SJCRH30 (cell line): ENCODE measurements at regions not wholly inside any gene's neighbourhood (a gene's known extent, or its start where the extent isn't known, plus 50 kb on each side); places are given as distances from the start of the nearest gene placed in this dataset.
"Not testable (repeated sequence)": the region's sequence is repeated elsewhere in the genome, so short reads cannot be mapped to it uniquely, and the experiment has no call there.

ENCODE experiments used
- DNase-seq, 2 experiments: peaks; one replicate each; pipeline ENCODE4 v3.0.0-alpha.2; 2015 to 2020
- H3K27ac ChIP-seq: fragments of 250-450 bp; sonication (Bioruptor Pico); 2 replicates; pipeline ENCODE4 v1.5.1; 2020; ENCODE audit warnings: mild to moderate bottlenecking, moderate library complexity
- H3K27me3 ChIP-seq: fragments of 250-450 bp; sonication (Bioruptor Pico); 2 replicates; pipeline ENCODE4 v1.5.1; 2020; ENCODE audit warnings: mild to moderate bottlenecking, moderate library complexity
- H3K36me3 ChIP-seq: fragments of 250-450 bp; sonication (Bioruptor Pico); 2 replicates; pipeline ENCODE4 v1.5.1; 2020; ENCODE audit warnings: mild to moderate bottlenecking, moderate library complexity
- H3K4me1 ChIP-seq: fragments of 250-450 bp; sonication (Bioruptor Pico); 2 replicates; pipeline ENCODE4 v1.5.1; 2020; ENCODE audit warnings: mild to moderate bottlenecking, moderate library complexity
- H3K4me3 ChIP-seq: fragments of 250-450 bp; sonication (Bioruptor Pico); 2 replicates; pipeline ENCODE4 v1.5.1; 2020; ENCODE audit warnings: mild to moderate bottlenecking, moderate library complexity
- H3K9me3 ChIP-seq: fragments of 250-450 bp; sonication (Bioruptor Pico); replicated peaks from 2 replicates; pipeline ENCODE4 v1.5.1; 2020; ENCODE audit warnings: mild to moderate bottlenecking, moderate library complexity

DNA sequence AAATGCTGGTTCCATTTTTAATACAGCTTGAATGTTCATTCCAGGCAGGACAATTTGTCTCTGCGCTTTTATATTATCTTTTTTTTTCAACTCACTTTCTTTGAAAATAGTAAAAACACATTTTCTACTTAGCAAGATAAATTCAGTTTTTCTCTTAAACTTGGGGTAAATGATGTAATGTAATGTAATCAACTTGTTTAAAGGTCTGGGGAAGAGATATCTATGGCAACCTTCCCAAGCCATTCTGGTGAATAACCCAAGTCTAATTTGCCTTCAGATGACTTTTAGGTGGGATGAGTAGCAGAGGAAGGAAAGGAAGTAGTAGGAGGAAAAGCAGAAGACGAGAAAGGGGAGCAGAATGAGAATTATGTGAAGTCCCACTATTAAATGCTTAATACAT is 335.1 kb downstream of the SV2B start:
- DNase-seq = no peak
- Histone ChIP-seq H3K9me3 (no peaks in the 10 kb centered on the region), H3K27me3 (no peaks in the 10 kb centered on the region), H3K36me3 (no peaks in the 10 kb centered on the region), H3K4me1 (no peaks in the 10 kb centered on the region), H3K27ac (no peak overlapping the region), H3K4me3 (no peak overlapping the region)

DNA sequence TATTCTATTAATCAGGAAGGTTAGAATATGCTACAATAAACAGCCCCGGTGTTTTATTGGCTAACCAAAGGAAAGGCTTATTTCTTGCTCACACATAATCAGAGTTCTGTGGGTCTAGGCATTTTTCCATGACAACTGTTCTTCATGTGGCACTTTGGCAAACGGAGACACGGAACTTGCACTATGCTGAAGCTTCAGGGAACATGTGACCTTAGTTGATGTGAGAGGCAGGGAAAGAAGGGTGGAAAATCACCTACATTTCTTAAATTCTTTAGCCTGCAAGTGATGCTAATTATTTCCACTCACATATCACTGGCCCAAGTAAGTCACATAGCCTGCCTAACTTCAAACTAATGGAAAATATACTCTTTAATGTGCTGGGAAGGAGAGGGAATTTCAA is 344.6 kb downstream of the SV2B start:
- Histone ChIP-seq H3K4me1 (no peaks in the 10 kb centered on the region), H3K27ac (no peak overlapping the region), H3K36me3 (no peaks in the 10 kb centered on the region), H3K9me3 (no peaks in the 10 kb centered on the region), H3K4me3 (no peak overlapping the region), H3K27me3 (no peaks in the 10 kb centered on the region; the same call in 1 of the 2 replicates)
- DNase-seq = no peak

GRCh38 chr15:91445695-91446228 is 345.7 kb downstream of the SV2B start:
- no peak overlapping the region for H3K27ac ChIP-seq
- H3K27me3 ChIP-seq = no peaks in the 10 kb centered on the region; the same call in 1 of the 2 replicates
- no peaks in the 10 kb centered on the region for H3K9me3 ChIP-seq
- no peaks in the 10 kb centered on the region for H3K4me1 ChIP-seq
- no peaks in the 10 kb centered on the region for H3K36me3 ChIP-seq
- no peak overlapping the region for H3K4me3 ChIP-seq
- DNase-seq = no peak

DNA sequence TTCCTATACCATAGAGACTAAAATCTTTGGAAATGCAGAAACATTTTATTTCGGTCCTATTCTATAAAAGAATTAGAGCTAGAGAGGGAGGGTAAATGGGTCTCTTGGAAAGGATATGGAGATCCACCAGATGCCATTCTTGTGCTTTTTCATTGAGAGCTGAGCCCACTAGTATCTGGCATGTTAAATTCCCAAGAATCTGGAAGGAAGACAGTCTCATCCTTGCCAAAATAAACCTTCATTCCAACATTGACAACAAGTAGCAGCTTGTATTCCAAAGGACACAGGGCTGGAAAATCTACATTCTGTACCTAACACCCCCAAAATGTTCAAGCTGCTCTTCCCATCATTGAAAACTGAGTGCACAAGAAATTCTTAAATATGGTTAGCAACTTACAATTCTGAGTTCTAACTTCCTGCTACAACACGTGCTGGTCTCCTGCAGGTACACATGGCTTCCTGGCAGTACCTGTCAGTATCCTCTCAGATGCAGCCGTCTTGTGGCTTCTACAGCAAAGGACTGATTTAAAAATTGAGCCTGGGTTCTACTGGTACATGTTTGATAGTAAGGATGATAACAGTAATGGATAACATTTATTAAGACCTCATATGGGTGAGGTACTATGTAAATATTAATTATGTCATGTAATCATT is 348.1 kb downstream of the SV2B start:
- no peak for DNase-seq
- H3K4me1 ChIP-seq = no peaks in the 10 kb centered on the region
- no peaks in the 10 kb centered on the region; the same call in 1 of the 2 replicates for H3K27me3 ChIP-seq
- no peaks in the 10 kb centered on the region for H3K9me3 ChIP-seq
- no peak overlapping the region for H3K4me3 ChIP-seq
- no peaks in the 10 kb centered on the region for H3K36me3 ChIP-seq
- H3K27ac ChIP-seq = no peak overlapping the region

DNA sequence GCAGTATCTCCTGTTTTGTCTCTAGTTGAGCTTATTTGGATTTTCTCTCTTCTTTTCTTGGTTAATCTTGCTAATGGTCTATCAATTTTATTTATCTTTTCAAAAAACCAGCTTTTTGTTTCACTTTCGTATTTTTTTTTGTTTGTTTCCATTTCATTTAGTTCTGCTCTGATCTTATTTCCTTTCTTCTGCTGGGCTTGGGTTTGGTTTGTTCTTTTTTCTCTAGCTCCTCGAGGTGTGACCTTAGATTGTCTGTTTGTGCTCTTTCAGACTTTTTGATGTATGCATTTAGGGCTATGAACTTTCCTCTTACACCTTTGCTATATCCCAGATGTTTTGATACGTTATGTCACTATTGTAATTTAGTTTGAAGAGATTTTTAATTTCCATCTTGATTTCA is 353.3 kb downstream of the SV2B start:
- not testable (repeated sequence) for DNase-seq, H3K4me3 ChIP-seq, H3K27me3 ChIP-seq, H3K27ac ChIP-seq, H3K4me1 ChIP-seq, H3K9me3 ChIP-seq, H3K36me3 ChIP-seq

DNA sequence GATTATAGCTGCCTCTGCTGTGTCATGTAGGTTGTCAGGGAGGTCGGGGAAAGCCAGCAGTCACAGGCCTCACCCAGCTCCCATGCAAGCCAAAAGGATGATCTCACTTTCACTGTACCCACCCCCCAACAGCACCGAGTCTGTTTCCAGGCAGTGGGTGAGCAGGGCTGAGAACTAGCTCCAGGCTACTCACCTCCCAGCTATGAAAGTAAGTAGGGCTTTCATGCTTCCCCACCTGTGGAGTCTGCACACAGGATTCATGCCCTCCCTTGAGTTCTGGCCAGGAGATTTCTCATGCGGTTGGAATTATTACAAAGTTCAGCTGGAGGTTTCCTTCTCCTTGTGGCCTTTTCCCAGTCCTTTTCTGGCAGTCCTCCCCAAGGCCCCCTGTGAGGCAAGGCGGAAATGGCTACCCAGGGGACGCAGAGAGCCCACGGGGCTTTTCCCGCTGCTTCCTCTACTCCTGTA is 356.2 kb downstream of the SV2B start:
- DNase-seq = no peak
- Histone ChIP-seq H3K9me3 (no peaks in the 10 kb centered on the region), H3K4me3 (no peak overlapping the region), H3K27me3 (no peaks in the 10 kb centered on the region), H3K4me1 (no peaks in the 10 kb centered on the region), H3K27ac (no peak overlapping the region), H3K36me3 (no peaks in the 10 kb centered on the region)

DNA sequence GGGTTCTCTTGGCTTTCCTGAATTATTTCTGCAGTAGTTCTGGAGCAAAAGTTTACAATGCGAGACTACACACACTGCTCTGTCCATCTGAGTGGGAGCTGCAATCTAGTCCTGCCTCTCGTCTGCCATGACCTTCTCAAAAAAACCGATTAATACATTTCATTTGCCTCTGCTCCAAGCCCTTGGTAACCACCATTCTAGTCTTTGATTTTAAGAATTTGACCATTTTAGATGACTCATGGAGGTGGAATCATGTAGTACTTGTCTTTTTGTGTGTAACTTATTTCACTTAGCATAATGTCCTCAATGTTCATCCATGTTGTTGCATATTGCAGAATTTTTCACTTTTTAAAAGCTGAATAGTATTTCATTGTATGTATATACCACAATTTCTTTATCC is 356.9 kb downstream of the SV2B start:
- Histone ChIP-seq H3K4me3 (no peak overlapping the region), H3K27me3 (no peaks in the 10 kb centered on the region), H3K4me1 (no peaks in the 10 kb centered on the region), H3K36me3 (no peaks in the 10 kb centered on the region), H3K9me3 (no peaks in the 10 kb centered on the region), H3K27ac (no peak overlapping the region)
- no peak for DNase-seq

- Histone ChIP-seq H3K4me3 (no peak overlapping the region), H3K27me3 (no peaks in the 10 kb centered on the region), H3K9me3 (no peaks in the 10 kb centered on the region), H3K4me1 (no peaks in the 10 kb centered on the region), H3K27ac (no peak overlapping the region), H3K36me3 (no peaks in the 10 kb centered on the region)
- DNase-seq = no peak
Observed at GRCh38 chr15:91461377-91461776, 361.3 kb downstream of the SV2B start.

- Histone ChIP-seq H3K4me1 (no peaks in the 10 kb centered on the region), H3K27ac (no peak overlapping the region), H3K9me3 (no peaks in the 10 kb centered on the region), H3K36me3 (no peaks in the 10 kb centered on the region), H3K27me3 (no peaks in the 10 kb centered on the region), H3K4me3 (no peak overlapping the region)
- DNase-seq = no peak
Observed at GRCh38 chr15:91465086-91465485, 365.0 kb downstream of the SV2B start.

- no peak overlapping the region for H3K27ac ChIP-seq
- no peaks in the 10 kb centered on the region for H3K4me1 ChIP-seq
- DNase-seq = no peak
- no peaks in the 10 kb centered on the region for H3K9me3 ChIP-seq
- H3K27me3 ChIP-seq = no peaks in the 10 kb centered on the region
- H3K4me3 ChIP-seq = no peak overlapping the region
- H3K36me3 ChIP-seq = no peaks in the 10 kb centered on the region
Observed at GRCh38 chr15:91465696-91466095, 365.6 kb downstream of the SV2B start.

GRCh38 chr15:91468871-91469580 is 369.0 kb downstream of the SV2B start:
- DNase-seq = no peak
- H3K4me1 ChIP-seq = no peaks in the 10 kb centered on the region
- H3K27me3 ChIP-seq = no peaks in the 10 kb centered on the region

GRCh38 chr15:91469632-91470567 is 369.8 kb downstream of the SV2B start:
- Histone ChIP-seq H3K36me3 (no peaks in the 10 kb centered on the region), H3K27me3 (no peaks in the 10 kb centered on the region), H3K4me3 (no peak overlapping the region), H3K4me1 (no peaks in the 10 kb centered on the region), H3K9me3 (no peaks in the 10 kb centered on the region), H3K27ac (no peak overlapping the region)
- no peak for DNase-seq

More at GRCh38 chr15:91468871-91469580, 369.0 kb downstream of the SV2B start:
- Histone ChIP-seq H3K27ac (no peak overlapping the region), H3K4me3 (no peak overlapping the region), H3K9me3 (no peaks in the 10 kb centered on the region), H3K36me3 (no peaks in the 10 kb centered on the region)

GRCh38 chr15:91471468-91471867 is 371.4 kb downstream of the SV2B start:
- no peaks in the 10 kb centered on the region for H3K36me3 ChIP-seq
- peaks cover 3% of the 10 kb centered on the region; the same call in 1 of the 2 replicates for H3K27me3 ChIP-seq
- no peaks in the 10 kb centered on the region for H3K4me1 ChIP-seq
- DNase-seq = no peak
- no peak overlapping the region for H3K4me3 ChIP-seq
- H3K9me3 ChIP-seq = no peaks in the 10 kb centered on the region
- H3K27ac ChIP-seq = no peak overlapping the region

GRCh38 chr15:91472316-91472756 is 372.3 kb downstream of the SV2B start:
- Histone ChIP-seq H3K36me3 (no peaks in the 10 kb centered on the region), H3K27ac (no peak overlapping the region), H3K27me3 (peaks cover 3% of the 10 kb centered on the region; the same call in 1 of the 2 replicates), H3K4me1 (no peaks in the 10 kb centered on the region), H3K4me3 (no peak overlapping the region), H3K9me3 (no peaks in the 10 kb centered on the region)
- DNase-seq = no peak
